ENCODE measurements at regions not wholly inside any gene's neighbourhood (a gene's known extent, or its start where the extent isn't known, plus 50 kb on each side); places are given as distances from the start of the nearest gene placed in this dataset.

- CTCF ChIA-PET (ENCODE audit: partially characterized antibody): no interaction called here
- WGBS, 2 experiments (ENCODE audit: extremely low coverage in 1 of 2, insufficient coverage in 1 of 2, insufficient read length in 1 of 2, insufficient replicate concordance in 2 of 2, low coverage in 1 of 2, low lambda C conversion rate in 2 of 2, missing lambda C conversion rate in 1 of 2): 70% methylated on average over 2 of the region's 2 CpGs; no CpG with 5 or more reads in 1 of the 2 experiments
- no peak for FAIRE-seq
These were observed 249.8 kb upstream of the AADAT start for GRCh38 chr4:170339522-170339921.

More at GRCh38 chr4:170339522-170339921, 249.8 kb upstream of the AADAT start:
- Histone ChIP-seq H3K9me3 (ENCODE audit: insufficient read depth in 2 of 2, low read depth in 1 of 2, low read length in 1 of 2) (peaks cover 0 to 6% of the 10 kb centered on the region in 2 experiments; a peak in 3 of 4 replicates), H2AK5ac (ENCODE audit: low read depth, low read length) (no peak overlapping the region), H3K4ac (replicated peaks; ENCODE audit: insufficient read length, low read depth, low read length) (no peak overlapping the region), H3K56ac (replicated peaks; ENCODE audit: insufficient read length, low read depth, low read length) (no peak overlapping the region), H4K91ac (replicated peaks; ENCODE audit: insufficient read length, low read length) (no peak overlapping the region), H4K8ac (ENCODE audit: extremely low read depth, insufficient read depth, low read length) (no peak overlapping the region), H3K9ac (replicated peaks in 1 of 4; ENCODE audit: extremely low read depth in 1 of 4, low read depth in 3 of 4, low read length in 3 of 4) (no peak overlapping the region), H3K23me2 (ENCODE audit: low read depth, low read length) (no peaks in the 10 kb centered on the region; the same call in 1 of the 2 replicates), H3K27me3 (replicated peaks in 1 of 4; ENCODE audit: control insufficient read depth in 3 of 4, extremely low read depth in 1 of 4, insufficient read depth in 3 of 4, low read length in 3 of 4) (no peaks in the 10 kb centered on the region), H3K79me1 (ENCODE audit: low read depth, low read length) (no peaks in the 10 kb centered on the region), H3K14ac (ENCODE audit: insufficient read length) (no peak overlapping the region), H3K36me3 (ENCODE audit: control insufficient read depth in 2 of 4, insufficient read depth in 4 of 4, low read length in 3 of 4) (no peaks in the 10 kb centered on the region), H3K4me2 (ENCODE audit: insufficient read depth in 1 of 2, low read depth in 2 of 2, low read length in 2 of 2) (no peak overlapping the region), H3K4me3 (ENCODE audit: extremely low read depth in 1 of 4, insufficient read depth in 2 of 4, low read depth in 3 of 4, low read length in 4 of 4) (no peak overlapping the region), H2AFZ (ENCODE audit: low read length) (no peak overlapping the region), H3K18ac (ENCODE audit: extremely low read depth, low read length) (no peak overlapping the region), H3K27ac (ENCODE audit: low read depth, low read length) (no peak overlapping the region), H2BK5ac (ENCODE audit: low read depth, low read length) (no peak overlapping the region), H2BK20ac (ENCODE audit: low read length) (no peak overlapping the region), H2BK120ac (replicated peaks; ENCODE audit: low read depth, low read length) (no peak overlapping the region), H3K23ac (ENCODE audit: insufficient read length) (no peak overlapping the region), H3K4me1 (replicated peaks in 1 of 4; ENCODE audit: control insufficient read depth in 3 of 4, insufficient read depth in 4 of 4, low read length in 3 of 4) (no peaks in the 10 kb centered on the region), H2BK12ac (ENCODE audit: low read depth, low read length) (no peak overlapping the region), H4K5ac (ENCODE audit: insufficient read length, low read depth, low read length) (no peak overlapping the region), H4K20me1 (replicated peaks in 1 of 2; ENCODE audit: control insufficient read depth in 1 of 2, insufficient read depth in 2 of 2, low read length in 2 of 2) (no peaks in the 10 kb centered on the region), H3K79me2 (ENCODE audit: control insufficient read depth in 1 of 2, insufficient read depth in 2 of 2, low read length in 2 of 2) (no peaks in the 10 kb centered on the region), H2BK15ac (ENCODE audit: low read length) (no peak overlapping the region)
- no peak for TF ChIP-seq RXRA (IDR thresholded peaks at IDR 0.05; ENCODE audit: insufficient read depth, low read depth, low read length)
- no peak for TF ChIP-seq CTBP2 (IDR thresholded peaks at IDR 0.05; ENCODE audit: borderline replicate concordance, insufficient read depth, insufficient read length, low read length)
- TF ChIP-seq TCF12 (IDR thresholded peaks at IDR 0.05; ENCODE audit: low read depth, low read length): no peak
- no peak for TF ChIP-seq FOSL1 (IDR thresholded peaks at IDR 0.05; ENCODE audit: insufficient read depth, low read depth, low read length)
- TF ChIP-seq PHF8 (conservative IDR thresholded peaks at IDR 0.05; ENCODE audit: low read depth, low read length): no peak
- TF ChIP-seq MAFK (IDR thresholded peaks at IDR 0.05; ENCODE audit: low read depth, low read length): no peak
- TF ChIP-seq EP300 (IDR thresholded peaks at IDR 0.05; ENCODE audit: borderline replicate concordance in 1 of 2, low read depth in 2 of 2, low read length in 2 of 2): no peak
- TF ChIP-seq KDM5A (IDR thresholded peaks at IDR 0.05; ENCODE audit: low read length): no peak
- TF ChIP-seq CTCF (IDR thresholded peaks at IDR 0.05; ENCODE audit: control extremely low read depth in 1 of 3, insufficient read depth in 1 of 3, low read depth in 1 of 3, low read length in 3 of 3): no peak
- TF ChIP-seq NANOG (IDR thresholded peaks at IDR 0.05; ENCODE audit: insufficient read depth, low read depth, low read length, poor library complexity, severe bottlenecking): no peak
- TF ChIP-seq TEAD4 (IDR thresholded peaks at IDR 0.05; ENCODE audit: low read depth, low read length): no peak
- DNase-seq (ENCODE audit: low read depth in 1 of 2, low spot score in 2 of 2): no peak
- POLR2A ChIA-PET (ENCODE audit: partially characterized antibody): no interaction called here
